Esophagus muscularis mucosa (tissue), 4 donors: ENCODE measurements at regions not wholly inside any gene's neighbourhood (a gene's known extent, or its start where the extent isn't known, plus 50 kb on each side); places are given as distances from the start of the nearest gene placed in this dataset.

Source experiments
- DNase-seq: peaks from one replicate; pipeline ENCODE4 v3.0.0-alpha.2; 2017; ENCODE audit errors: extremely low spot score
- H3K27ac ChIP-seq, 4 donors: fragments of 200-600 bp; sonication (generic); replicated peaks in 1 of 4; 1 replicate in 3 of 4; 2 replicates in 1 of 4; pipeline ENCODE4 v1.5.1; 2016 to 2019; ENCODE audit warnings: mild to moderate bottlenecking in 1 of 4
- H3K27me3 ChIP-seq, 4 donors: fragments of 200-600 bp; sonication (generic); one replicate each; pipeline versions ENCODE4 v1.5.1 to v1.6.0; 2016 to 2019
- H3K36me3 ChIP-seq, 4 donors: fragments of 200-600 bp; sonication (generic); one replicate each; pipeline ENCODE4 v1.5.1; 2016 to 2019
- H3K4me1 ChIP-seq, 4 donors: fragments of 200-600 bp; sonication (generic); one replicate each; pipeline ENCODE4 v1.5.1; 2016 to 2019
- H3K4me3 ChIP-seq, 4 donors: fragments of 200-600 bp; sonication (generic); 1 replicate in 2 of 4; 2 replicates in 2 of 4; pipeline ENCODE4 v1.5.1; 2016 to 2019; ENCODE audit warnings: mild to moderate bottlenecking in 4 of 4, moderate library complexity in 1 of 4
- H3K9me3 ChIP-seq, 4 donors: fragments of 200-600 bp; sonication (generic); 1 replicate in 3 of 4; 2 replicates in 1 of 4; pipeline ENCODE4 v1.5.1; 2016 to 2019
- CTCF ChIP-seq, 3 experiments: fragments of 200-600 bp in 2 of 3; fragments of 450-650 bp in 1 of 3; sonication (generic) in 2 of 3; IDR thresholded peaks; one replicate each; pipeline ENCODE4 v1.5.1; 2017 to 2019; ENCODE audit warnings: antibody characterized with exemption in 3 of 3, mild to moderate bottlenecking in 2 of 3, moderate library complexity in 1 of 3
- EP300 ChIP-seq: sonication (generic); formaldehyde crosslinking; IDR thresholded peaks from one replicate; pipeline ENCODE4 v1.6.1; 2017; ENCODE audit warnings: antibody characterized with exemption
- POLR2A ChIP-seq: fragments of 450-650 bp; IDR thresholded peaks from one replicate; pipeline ENCODE4 v1.6.1; 2017; ENCODE audit warnings: antibody characterized with exemption, moderate library complexity, mild to moderate bottlenecking, low read depth
- POLR2AphosphoS5 ChIP-seq, 2 donors: sonication (generic); formaldehyde crosslinking; IDR thresholded peaks; one replicate each; pipeline ENCODE4 v1.6.1; 2017; ENCODE audit warnings: antibody characterized with exemption in 2 of 2
- WGBS: methylation state at CpG from one replicate; pipeline ENCODE4 v1.1.5; 2018; 5-methylcytosine and 5-hydroxymethylcytosine counted together
- intact Hi-C: fragments of 100-400 bp; cut with DNase I; formaldehyde crosslinking; loops from one replicate; pipeline ENCODE4 v1.15.1; 2023

GRCh38 chr9:78443946-78444345 is 147.0 kb downstream of the PSAT1 start:
- no peaks in the 10 kb centered on the region for H3K27me3 ChIP-seq
- no peaks in the 10 kb centered on the region for H3K9me3 ChIP-seq
- WGBS = 75% methylated on average over 7 of the region's 7 CpGs
- H3K4me3 ChIP-seq = no peak overlapping the region
- H3K4me1 ChIP-seq = peaks cover 0 to 12% (median 9%) of the 10 kb centered on the region in 4 donors
- no peak for TF ChIP-seq POLR2AphosphoS5 (IDR thresholded peaks at IDR 0.05)
- TF ChIP-seq EP300 = no peak
- TF ChIP-seq CTCF (IDR thresholded peaks at IDR 0.05) = no peak
- TF ChIP-seq POLR2A = no peak
- no peak for DNase-seq
- no peaks in the 10 kb centered on the region for H3K36me3 ChIP-seq
- intact Hi-C loops = no loop called here
- no peak overlapping the region for H3K27ac ChIP-seq

- Histone ChIP-seq H3K4me1 (no peaks in the 10 kb centered on the region), H3K9me3 (no peaks in the 10 kb centered on the region), H3K36me3 (no peaks in the 10 kb centered on the region), H3K27ac (no peak overlapping the region), H3K4me3 (no peak overlapping the region), H3K27me3 (no peaks in the 10 kb centered on the region)
- no peak for DNase-seq
- intact Hi-C loops = no loop called here
- TF ChIP-seq CTCF (IDR thresholded peaks at IDR 0.05) (no peak), POLR2A (no peak), EP300 (no peak), POLR2AphosphoS5 (IDR thresholded peaks at IDR 0.05) (no peak)
- WGBS = 93% methylated on average over 8 of the region's 8 CpGs
These were observed 152.2 kb downstream of the PSAT1 start for GRCh38 chr9:78448960-78449673.

- Histone ChIP-seq H3K36me3 (no peaks in the 10 kb centered on the region), H3K27ac (no peak overlapping the region), H3K4me3 (no peak overlapping the region), H3K4me1 (no peaks in the 10 kb centered on the region), H3K27me3 (no peaks in the 10 kb centered on the region), H3K9me3 (no peaks in the 10 kb centered on the region)
- intact Hi-C loops = no loop called here
- 95% methylated on average over 7 of the region's 7 CpGs for WGBS
- DNase-seq = no peak
- TF ChIP-seq POLR2AphosphoS5 (IDR thresholded peaks at IDR 0.05) = no peak
- no peak for TF ChIP-seq EP300
- no peak for TF ChIP-seq CTCF (IDR thresholded peaks at IDR 0.05)
- no peak for TF ChIP-seq POLR2A
These were observed 156.5 kb downstream of the PSAT1 start for GRCh38 chr9:78453450-78453849.

- 53% methylated on average over 2 of the region's 2 CpGs for WGBS
- no peak overlapping the region for H3K27ac ChIP-seq
- no peak overlapping the region for H3K4me3 ChIP-seq
- no peak for DNase-seq
- H3K36me3 ChIP-seq = no peaks in the 10 kb centered on the region
- intact Hi-C loops = no loop called here
- peaks cover 0 to 15% (median 5%) of the 10 kb centered on the region in 4 donors for H3K9me3 ChIP-seq
- H3K4me1 ChIP-seq = no peaks in the 10 kb centered on the region
- TF ChIP-seq POLR2AphosphoS5 (IDR thresholded peaks at IDR 0.05) = no peak
- TF ChIP-seq POLR2A = no peak
- no peak for TF ChIP-seq CTCF (IDR thresholded peaks at IDR 0.05)
- TF ChIP-seq EP300 = no peak
- H3K27me3 ChIP-seq = no peaks in the 10 kb centered on the region
These were observed 165.7 kb downstream of the PSAT1 start for GRCh38 chr9:78462611-78463010.

GRCh38 chr9:78463750-78464149 is 166.8 kb downstream of the PSAT1 start:
- no peak overlapping the region for H3K27ac ChIP-seq
- no peak for TF ChIP-seq POLR2AphosphoS5 (IDR thresholded peaks at IDR 0.05)
- no peak for TF ChIP-seq POLR2A
- no peak for TF ChIP-seq CTCF (IDR thresholded peaks at IDR 0.05)
- no peak for TF ChIP-seq EP300
- 88% methylated on average over 3 of the region's 3 CpGs for WGBS
- H3K4me1 ChIP-seq = no peaks in the 10 kb centered on the region
- no peaks in the 10 kb centered on the region for H3K27me3 ChIP-seq
- no peaks in the 10 kb centered on the region for H3K36me3 ChIP-seq
- no peak for DNase-seq
- no peak overlapping the region for H3K4me3 ChIP-seq
- intact Hi-C loops = no loop called here
- H3K9me3 ChIP-seq = peaks cover 0 to 15% (median 5%) of the 10 kb centered on the region in 4 donors
